IMR-90 (cell line): ENCODE measurements at regions not wholly inside any gene's neighbourhood (a gene's known extent, or its start where the extent isn't known, plus 50 kb on each side); places are given as distances from the start of the nearest gene placed in this dataset.

Experiments
- CEBPB ChIP-seq: IDR thresholded peaks from 2 replicates; pipeline ENCODE4 v1.6.1; 2012; ENCODE audit warnings: low read depth, low read length, improper control_type of control experiment
- CTCF ChIP-seq: conservative IDR thresholded peaks from 2 replicates; pipeline ENCODE4 v1.5.1; 2012; ENCODE audit warnings: mild to moderate bottlenecking, low read depth, low read length, improper control_type of control experiment
- FOS ChIP-seq: fragments of 150-350 bp; IDR thresholded peaks from 2 replicates; pipeline ENCODE4 v1.6.1; 2016; ENCODE audit warnings: low read depth, low read length
- MAZ ChIP-seq: IDR thresholded peaks from 2 replicates; pipeline ENCODE4 v1.6.1; 2012; ENCODE audit warnings: low read depth, mild to moderate bottlenecking, low read length, improper control_type of control experiment, moderate library complexity, borderline replicate concordance
- NFE2L2 ChIP-seq: fragments of 150-350 bp; IDR thresholded peaks from 2 replicates; pipeline ENCODE4 v1.6.1; 2016; ENCODE audit warnings: low read depth, mild to moderate bottlenecking, low read length
- POLR2A ChIP-seq: IDR thresholded peaks from 2 replicates; pipeline ENCODE4 v1.6.1; 2012; ENCODE audit warnings: mild to moderate bottlenecking, low read depth, low read length
- RAD21 ChIP-seq: IDR thresholded peaks from 2 replicates; pipeline ENCODE4 v1.6.1; 2012; ENCODE audit warnings: low read length, improper control_type of control experiment
- RFX5 ChIP-seq: IDR thresholded peaks from 2 replicates; pipeline ENCODE4 v1.8.0; 2012; ENCODE audit warnings: low read depth, mild to moderate bottlenecking, low read length, moderate library complexity
- SMC3 ChIP-seq: fragments of 150-350 bp; IDR thresholded peaks from 2 replicates; pipeline ENCODE4 v1.6.1; 2016; ENCODE audit warnings: low read depth, mild to moderate bottlenecking, antibody characterized with exemption, low read length, moderate library complexity

GRCh38 chr20:51934301-51935002 is 132.1 kb upstream of the SALL4 start:
- TF ChIP-seq POLR2A (no peak), CTCF (no peak), NFE2L2 (no peak), RFX5 (no peak), RAD21 (no peak), MAZ (no peak), SMC3 (no peak), CEBPB (no peak), FOS (no peak)
